GM12865 (cell line): ENCODE measurements at regions not wholly inside any gene's neighbourhood (a gene's known extent, or its start where the extent isn't known, plus 50 kb on each side); places are given as distances from the start of the nearest gene placed in this dataset.

Experiments used
- DNase-seq: peaks from one replicate; pipeline ENCODE4 v3.0.0; 2010; ENCODE audit warnings: low read depth
- H3K4me3 ChIP-seq: 2 replicates; pipeline ENCODE4 v1.5.1; 2011; ENCODE audit warnings: mild to moderate bottlenecking, low read depth, low read length, control low read depth
- TF ChIP-seq, protein P1 (sequence below): IDR thresholded peaks from 2 replicates; pipeline ENCODE4 v1.5.1; 2011; ENCODE audit warnings: low read length, control low read depth, low read depth, inconsistent platforms; ENCODE audit not compliant: insufficient read depth; ENCODE audit errors: missing control alignments

DNA sequence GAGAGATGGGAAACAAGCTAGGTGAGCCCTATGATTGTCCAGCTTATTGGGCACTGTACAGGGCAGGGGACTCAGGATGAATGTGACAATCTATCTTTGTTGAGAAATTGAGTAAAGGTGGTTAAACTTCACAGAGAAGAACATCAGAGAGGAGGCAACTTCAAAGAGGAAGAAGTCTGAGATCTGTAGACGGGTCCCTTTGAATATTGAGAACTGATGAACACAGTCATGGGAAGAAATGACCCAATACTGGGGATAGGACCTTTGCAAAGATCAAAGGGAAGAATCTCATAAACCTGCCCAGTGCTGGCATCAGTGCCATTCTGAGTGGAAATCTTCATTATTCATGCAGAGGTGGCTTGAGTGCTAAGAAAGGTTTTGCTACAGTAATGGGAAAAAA, 569.7 kb upstream of the KCNMB2 start:
- TF ChIP-seq, protein P1, sequence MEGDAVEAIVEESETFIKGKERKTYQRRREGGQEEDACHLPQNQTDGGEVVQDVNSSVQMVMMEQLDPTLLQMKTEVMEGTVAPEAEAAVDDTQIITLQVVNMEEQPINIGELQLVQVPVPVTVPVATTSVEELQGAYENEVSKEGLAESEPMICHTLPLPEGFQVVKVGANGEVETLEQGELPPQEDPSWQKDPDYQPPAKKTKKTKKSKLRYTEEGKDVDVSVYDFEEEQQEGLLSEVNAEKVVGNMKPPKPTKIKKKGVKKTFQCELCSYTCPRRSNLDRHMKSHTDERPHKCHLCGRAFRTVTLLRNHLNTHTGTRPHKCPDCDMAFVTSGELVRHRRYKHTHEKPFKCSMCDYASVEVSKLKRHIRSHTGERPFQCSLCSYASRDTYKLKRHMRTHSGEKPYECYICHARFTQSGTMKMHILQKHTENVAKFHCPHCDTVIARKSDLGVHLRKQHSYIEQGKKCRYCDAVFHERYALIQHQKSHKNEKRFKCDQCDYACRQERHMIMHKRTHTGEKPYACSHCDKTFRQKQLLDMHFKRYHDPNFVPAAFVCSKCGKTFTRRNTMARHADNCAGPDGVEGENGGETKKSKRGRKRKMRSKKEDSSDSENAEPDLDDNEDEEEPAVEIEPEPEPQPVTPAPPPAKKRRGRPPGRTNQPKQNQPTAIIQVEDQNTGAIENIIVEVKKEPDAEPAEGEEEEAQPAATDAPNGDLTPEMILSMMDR: no peak
- no peak for DNase-seq
- no peak overlapping the region for H3K4me3 ChIP-seq

GRCh38 chr3:177968891-177969290, 567.3 kb upstream of the KCNMB2 start:
- TF ChIP-seq, protein P1: no peak
- no peak for DNase-seq

GRCh38 chr3:177973241-177973840, 562.9 kb upstream of the KCNMB2 start:
- DNase-seq: no peak
- no peak overlapping the region for H3K4me3 ChIP-seq
- TF ChIP-seq, protein P1: no peak

More at GRCh38 chr3:177968891-177969290, 567.3 kb upstream of the KCNMB2 start:
- no peak overlapping the region for H3K4me3 ChIP-seq

DNA sequence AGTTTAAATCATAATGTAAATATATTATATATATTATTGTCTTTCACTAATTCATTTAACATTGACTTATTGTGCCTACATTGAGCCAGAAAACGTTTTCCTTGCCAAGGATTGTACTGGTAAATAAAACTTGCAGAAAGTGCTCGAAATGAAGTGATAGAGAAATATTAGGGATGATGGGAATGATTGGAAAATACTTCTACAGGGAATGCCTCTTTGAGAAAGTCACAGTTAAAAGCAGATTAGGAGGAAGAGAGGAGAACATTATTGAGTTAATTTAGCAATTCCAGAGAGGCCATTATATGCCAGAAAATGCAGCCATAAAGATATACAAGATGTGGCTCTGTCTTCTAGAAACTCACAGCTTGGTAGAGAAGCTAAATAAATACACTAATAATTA, 560.0 kb upstream of the KCNMB2 start:
- H3K4me3 ChIP-seq: no peak overlapping the region
- TF ChIP-seq, protein P1: no peak
- no peak for DNase-seq

DNA sequence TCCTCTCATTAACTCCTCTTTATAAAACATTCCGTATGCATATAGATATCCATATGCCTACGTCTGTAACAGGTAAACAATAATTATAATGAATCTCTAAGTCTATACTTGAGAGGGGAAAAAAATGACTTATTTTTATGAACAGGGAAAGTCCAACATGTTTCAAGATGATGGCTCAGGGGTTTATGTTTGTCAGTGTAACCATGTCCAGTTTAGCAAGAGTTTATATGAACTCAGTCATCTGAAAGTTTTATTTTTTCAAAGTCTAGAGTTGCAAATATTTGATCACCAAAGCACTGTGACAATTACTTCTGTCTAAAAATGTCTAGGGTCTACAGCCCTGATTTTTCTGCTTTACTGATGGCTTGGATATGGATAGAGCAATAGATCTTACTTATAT, 559.4 kb upstream of the KCNMB2 start:
- TF ChIP-seq, protein P1: no peak
- DNase-seq: no peak
- no peak overlapping the region for H3K4me3 ChIP-seq

DNA sequence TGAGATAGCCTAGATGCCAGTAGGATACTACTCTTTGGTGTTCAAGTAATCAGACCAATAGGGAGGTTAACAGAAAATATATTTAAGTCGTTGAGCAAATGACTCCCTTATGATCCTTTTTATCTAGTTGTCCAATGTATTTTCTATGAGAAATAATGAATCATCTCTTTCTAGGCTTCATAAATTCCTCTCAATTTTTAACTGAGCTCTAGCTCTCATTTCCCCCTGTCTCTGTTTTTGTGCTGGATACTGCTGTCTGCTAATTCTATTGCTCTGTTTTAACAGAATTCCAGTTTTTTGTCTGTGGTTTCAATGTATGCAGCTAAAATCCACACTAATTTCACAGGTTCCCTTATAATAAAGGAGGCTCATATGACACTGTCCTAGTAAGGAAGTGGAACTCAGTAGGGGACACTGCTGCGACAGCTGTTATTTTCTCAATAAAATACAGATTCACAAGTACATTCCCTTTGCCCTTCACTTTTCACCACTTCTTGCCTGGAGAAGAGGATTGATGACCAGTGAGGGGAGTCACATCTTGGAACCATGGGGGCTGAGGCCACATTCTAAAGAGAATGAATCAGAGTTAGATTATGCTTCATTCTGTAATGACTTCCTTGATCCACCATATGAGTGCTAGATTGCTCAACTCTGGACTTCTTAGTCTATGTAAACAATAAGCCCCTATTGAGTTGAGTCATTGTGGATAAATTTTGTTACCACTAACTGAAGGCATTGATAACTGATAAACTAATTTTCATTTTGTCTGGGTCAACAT, 558.7 kb upstream of the KCNMB2 start:
- DNase-seq: no peak
- TF ChIP-seq, protein P1: no peak
- H3K4me3 ChIP-seq: no peak overlapping the region
